GM21423 (cell line): ENCODE measurements at regions not wholly inside any gene's neighbourhood (a gene's known extent, or its start where the extent isn't known, plus 50 kb on each side); places are given as distances from the start of the nearest gene placed in this dataset.

Experiments
- ATAC-seq: cut with Tn5 transposase; IDR thresholded peaks from one replicate; pipeline ENCODE4 v1.9.1; 2021; ENCODE audit warnings: mild to moderate bottlenecking, moderate library complexity; ENCODE audit not compliant: unreplicated experiment

DNA sequence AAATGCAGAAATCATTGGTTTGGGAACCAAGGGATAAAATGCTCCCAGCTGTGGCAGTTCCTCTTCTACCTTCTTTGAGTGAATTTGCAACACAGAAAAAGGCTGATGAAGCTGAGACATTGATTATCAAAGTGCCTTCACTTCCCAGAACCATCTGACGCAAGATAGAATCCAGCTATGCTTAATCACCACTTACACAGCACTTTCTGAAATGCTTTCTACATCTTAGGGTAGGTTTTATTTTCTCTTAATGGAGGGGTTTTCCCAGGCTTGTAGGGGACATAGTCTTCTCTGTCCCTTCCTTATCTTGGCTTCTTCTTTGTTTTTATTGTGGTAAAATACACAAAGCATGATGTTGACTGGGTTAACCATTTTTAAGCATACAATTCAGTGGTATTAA, 332.6 kb upstream of the ZNF32 start:
- no peak for ATAC-seq

DNA sequence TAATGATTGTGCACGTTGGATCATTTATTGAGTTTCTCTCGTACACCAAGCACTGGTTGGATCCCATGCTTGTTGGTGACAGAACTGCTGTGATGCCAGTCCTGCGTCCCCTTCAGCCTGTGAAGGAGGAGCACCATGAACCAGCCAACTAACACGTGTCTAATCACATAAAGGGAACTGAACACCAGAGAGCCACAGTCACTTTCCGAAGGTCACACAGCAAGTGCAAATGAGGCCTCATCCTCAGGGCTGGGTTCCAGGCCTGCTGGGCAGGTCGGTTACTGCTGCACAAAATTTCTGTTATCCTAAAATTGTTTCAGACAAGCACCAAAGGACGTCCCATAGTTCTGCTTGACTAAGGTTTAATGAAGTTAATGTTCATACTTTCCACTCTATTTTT, 332.0 kb upstream of the ZNF32 start:
- ATAC-seq: no peak

- no peak for ATAC-seq
Measured at GRCh38 chr10:43980313-43980712, 331.6 kb upstream of the ZNF32 start.

DNA sequence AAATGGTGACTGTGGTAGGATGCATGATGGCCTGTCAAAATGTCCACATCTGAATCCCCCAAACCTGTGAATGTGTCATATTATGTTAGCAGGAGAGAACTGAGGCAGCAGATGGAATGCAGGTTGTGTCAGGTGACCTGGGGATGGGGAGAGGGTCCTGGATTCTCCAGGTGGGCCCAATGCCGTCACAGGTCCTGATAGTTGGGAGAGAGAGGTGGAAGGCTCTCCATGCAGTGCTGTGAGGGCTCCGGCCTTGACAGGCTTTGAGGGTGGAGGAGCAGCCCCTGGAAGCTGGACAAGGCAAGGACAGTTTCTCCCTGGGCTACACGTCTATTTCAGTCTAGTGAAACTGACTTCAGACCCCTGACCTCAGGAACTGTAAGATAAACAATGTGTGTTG, 330.9 kb upstream of the ZNF32 start:
- no peak for ATAC-seq

DNA sequence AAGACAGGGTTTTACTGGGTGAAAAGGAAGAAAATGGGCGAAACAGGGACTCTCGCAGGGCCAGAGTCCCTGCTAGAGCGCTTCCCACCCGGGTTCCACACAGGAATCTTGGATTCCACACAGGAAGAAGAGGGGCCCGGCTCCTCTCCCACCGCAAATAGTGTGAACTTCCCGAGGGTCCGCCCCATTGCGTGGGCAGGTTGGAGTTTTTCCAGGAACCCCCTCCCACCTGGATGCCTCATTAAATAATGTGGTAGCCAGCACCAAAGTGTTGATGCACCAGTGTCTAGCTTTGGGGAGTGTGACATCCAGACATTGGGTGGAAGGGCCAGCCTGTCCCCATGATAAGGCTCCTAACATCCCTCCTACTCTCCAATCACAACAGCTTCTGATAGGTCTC, 330.3 kb upstream of the ZNF32 start:
- ATAC-seq: no peak

- no peak for ATAC-seq
Measured at GRCh38 chr10:43978091-43978490, 329.4 kb upstream of the ZNF32 start.

- ATAC-seq: no peak
Measured at GRCh38 chr10:43976292-43976691, 327.6 kb upstream of the ZNF32 start.

- ATAC-seq: no peak
Measured at GRCh38 chr10:43973801-43974200, 325.1 kb upstream of the ZNF32 start.

DNA sequence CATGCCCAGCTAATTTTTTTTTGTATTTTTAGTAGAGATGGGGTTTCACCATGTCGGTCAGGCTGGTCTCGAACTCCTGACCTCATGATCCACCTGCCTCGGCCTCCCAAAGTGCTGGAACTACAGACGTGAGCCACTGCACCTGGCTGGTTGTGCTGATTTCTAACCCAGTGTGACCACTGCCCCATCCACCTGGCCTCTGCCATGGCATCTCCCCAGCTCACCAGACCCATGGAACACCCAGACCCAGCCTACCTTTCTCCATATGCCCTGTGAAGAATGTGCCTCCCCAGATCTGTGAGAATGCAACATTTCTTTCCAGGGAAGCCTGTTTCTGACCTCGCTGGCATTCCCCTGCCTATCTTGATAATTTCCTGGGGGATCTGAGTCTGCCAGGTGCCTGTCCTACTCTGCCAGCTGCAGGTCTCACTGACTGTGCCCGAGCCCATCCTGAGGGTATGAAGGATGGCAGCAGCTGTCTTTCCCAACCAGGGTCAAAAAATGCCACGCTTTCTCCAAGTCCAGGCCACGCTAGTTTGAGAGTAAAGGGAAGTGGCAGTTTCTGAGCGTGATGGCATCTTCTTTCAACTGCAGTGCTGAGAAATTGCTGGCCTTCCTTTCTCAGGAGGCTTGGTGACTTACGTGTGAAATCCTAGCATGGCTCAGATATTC, 324.4 kb upstream of the ZNF32 start:
- ATAC-seq: no peak

- ATAC-seq: no peak
Measured at GRCh38 chr10:43971981-43972380, 323.3 kb upstream of the ZNF32 start.

GRCh38 chr10:43971306-43971705, 322.6 kb upstream of the ZNF32 start:
- ATAC-seq: no peak

GRCh38 chr10:43970717-43971116, 322.0 kb upstream of the ZNF32 start:
- ATAC-seq: no peak

DNA sequence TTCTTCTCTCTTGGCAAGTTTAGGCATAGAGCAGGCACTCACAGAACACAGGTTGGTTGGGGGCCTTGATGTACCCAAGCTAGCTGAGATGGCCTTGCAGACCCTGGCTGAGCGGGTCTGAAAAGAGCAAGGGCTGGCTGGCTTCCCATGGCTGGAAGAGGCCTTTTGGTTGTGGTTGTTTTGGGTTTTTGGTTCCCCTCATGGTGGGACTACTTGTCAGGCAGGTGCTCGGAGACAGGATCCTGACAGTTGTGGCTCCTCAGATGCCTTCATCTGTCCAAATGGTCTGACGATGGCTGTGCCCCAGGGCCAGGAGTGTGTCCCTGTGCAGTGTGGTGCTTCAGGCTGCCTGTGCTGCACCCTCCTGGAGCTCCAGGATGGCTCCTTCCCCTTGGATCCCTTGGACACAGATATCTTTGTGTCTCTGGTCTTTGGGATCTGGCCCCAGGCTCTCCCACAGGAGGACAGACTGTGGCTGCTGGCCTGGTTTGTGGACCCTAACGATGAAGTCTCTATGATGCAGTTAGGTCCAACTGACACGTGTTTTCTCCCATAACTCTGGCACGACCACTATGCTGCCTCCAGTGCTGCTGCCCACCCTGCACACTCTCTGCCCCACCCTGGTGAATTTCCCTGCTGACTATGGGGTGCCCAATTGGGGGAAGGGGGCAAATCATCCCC, 321.5 kb upstream of the ZNF32 start:
- ATAC-seq: no peak

DNA sequence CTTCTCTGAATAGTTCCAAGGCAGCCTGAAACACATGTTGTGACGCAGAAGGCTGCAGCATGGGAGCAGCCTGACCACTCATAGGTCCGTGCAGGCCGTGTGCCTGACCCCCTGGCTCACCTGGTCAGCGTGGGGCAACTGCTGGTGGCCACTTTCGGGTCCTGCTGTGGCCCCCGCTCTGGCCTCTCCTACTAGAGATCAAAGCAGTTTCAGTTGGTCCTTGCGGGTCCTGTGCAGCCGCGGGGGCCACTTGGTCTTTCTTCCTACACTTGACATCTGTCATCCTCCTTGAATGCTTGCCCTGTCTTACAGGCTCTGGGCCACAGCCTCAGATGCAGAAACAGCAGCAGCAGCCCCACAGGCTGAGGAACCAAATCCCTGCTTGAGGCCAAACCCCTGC, 320.8 kb upstream of the ZNF32 start:
- no peak for ATAC-seq

DNA sequence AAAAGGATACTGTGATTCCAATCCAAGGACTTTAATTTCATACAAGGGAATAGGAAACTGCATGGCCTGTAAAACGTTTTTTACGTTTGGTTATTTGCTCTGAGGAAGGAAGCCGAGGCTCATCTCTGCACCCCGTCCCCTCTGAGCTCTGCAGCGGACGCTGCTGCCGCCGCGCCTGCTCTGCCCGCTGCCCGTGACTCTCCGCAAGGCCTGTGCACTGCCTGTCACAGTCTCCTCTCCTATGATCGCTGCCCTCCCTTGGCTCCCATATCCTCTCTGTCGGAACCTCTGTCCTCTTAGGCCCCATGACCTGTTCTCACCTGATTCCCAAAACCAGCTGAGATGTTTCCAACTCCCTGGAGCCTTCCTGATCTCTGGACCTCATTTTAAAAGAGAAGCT, 320.3 kb upstream of the ZNF32 start:
- no peak for ATAC-seq

GRCh38 chr10:43968076-43968475, 319.4 kb upstream of the ZNF32 start:
- no peak for ATAC-seq

DNA sequence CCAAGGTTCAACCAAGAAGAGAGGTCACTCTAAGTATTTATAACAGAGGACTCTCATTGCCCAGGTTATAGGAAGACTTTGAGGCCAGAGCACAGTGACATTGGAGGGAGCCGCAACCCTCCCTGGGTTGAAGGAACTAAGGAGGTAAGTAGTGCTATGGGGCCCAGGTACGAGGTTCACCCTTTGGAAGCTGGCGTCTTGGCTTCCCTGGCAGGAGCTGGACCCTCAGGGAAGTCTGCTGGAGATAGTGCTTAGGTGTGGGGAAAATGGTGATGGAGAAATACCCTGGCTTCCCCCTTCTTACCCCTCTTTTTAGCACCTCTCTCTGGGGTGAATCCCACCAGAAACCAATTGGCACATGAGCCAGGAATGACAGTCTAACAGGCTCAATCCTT, 317.9 kb upstream of the ZNF32 start:
- ATAC-seq: no peak

DNA sequence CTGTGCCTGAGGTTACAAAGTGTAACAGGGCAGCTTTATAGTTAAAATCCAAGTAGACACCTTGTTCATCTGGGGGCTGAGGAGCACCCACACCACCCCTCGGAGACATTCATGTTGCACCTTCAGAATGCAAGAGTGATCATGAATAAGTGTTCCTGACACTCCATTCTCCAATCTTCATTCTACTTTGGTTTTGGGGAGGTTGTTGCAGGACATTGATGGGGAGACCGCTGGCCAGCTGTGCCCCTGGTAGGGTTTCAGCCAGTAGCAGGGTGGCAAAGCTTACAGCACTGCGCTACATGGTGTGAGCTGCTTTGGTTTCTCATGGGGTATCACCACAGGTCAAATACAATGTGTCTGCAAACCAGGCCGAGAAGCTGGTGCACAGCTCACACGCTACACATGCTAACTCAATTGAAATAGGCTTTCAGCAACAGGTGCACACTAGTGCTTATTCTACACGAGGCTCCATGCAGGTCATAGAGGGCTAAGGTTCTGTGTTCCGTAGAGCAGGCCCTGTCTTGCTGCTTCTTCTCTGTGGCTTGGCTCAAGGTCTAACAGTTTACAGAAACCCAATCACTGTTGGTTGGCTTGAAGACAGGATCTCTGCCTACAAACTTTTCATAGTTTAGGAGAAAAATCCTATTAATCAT, 317.4 kb upstream of the ZNF32 start:
- no peak for ATAC-seq

- ATAC-seq: no peak
Measured at GRCh38 chr10:43965033-43965917, 316.6 kb upstream of the ZNF32 start.

DNA sequence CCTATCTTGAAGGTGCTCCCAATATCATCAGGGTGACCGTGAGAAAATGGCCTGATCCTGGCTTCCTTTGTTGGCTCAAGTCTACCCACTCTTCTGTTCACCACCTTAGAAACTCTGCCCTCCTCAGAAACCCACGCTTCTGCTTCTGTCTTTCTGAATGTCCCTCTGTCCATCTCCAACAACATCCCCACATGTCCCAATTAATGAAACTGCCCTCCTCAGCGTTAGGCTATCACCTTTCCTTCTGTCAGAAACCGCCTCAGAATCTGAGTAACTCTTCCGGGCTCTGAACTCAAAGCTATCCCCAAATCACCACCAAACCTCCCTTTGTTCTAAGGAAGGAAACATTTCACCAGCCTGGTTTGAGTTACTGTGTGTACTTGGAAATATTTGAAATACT, 315.8 kb upstream of the ZNF32 start:
- no peak for ATAC-seq

DNA sequence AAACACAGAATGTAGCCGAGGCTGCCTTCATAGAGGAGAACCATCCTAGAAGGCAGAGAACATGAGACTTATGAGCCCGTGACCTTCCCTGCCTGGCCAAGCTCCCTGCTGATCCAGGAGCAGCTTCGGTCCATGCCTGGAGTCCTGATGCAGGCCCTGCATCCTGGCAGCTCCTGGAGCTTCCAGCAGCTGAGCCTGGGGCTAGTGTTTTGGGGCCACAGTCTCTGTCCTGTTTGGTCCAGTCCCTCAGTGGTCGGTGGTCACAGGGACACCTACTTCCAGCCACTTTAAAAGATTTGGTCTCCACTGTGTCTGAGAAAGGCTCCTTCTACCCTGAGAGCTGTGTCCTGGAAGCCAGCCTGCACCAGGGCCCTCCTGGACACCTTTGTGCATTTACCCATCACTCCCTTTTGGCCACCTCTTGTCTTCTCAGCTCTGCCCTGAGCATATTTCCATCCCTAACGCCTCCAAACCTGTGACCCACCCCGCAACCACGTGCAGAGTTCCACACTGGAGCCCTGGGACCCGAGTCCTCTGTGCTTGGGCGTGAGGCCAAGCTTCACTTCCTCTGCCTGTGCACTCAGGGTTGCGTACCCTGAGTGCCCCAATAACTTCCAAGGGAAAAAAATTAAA, 315.2 kb upstream of the ZNF32 start:
- no peak for ATAC-seq
